ENCODE measurements at regions not wholly inside any gene's neighbourhood (a gene's known extent, or its start where the extent isn't known, plus 50 kb on each side); places are given as distances from the start of the nearest gene placed in this dataset.

DNA sequence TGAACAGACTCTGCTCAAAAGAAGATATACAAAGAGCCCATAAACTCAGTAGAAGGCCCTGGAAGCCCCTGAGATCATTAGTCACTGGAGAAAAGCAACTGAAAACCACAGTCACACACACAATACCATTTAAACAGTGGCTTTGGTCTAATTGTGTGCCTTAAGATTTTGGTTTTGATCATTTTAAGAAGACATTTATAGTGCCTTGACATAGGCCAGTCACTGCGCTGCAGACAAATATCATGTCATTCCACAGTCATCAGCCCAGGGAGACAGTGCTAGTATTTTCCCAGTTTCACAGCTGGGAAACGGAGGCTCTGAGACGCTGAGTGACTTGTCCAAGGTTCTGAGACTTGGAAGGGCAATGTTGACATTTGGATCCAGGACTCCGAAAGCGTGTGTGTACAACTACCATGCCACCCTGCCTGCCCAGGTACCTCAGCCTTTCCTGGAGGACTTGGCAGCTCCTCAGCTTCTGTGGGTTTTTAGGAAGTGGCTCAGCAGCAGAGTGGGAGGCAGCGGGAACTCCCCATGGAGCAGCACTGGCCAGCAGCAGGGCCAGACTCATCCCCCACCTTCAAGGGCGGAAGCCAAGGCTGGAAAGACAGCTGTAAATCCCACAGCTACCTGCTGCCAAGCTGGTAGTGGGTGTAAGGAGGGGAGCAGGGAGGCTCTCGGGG is 173.9 kb downstream of the WDR11 start:
- DNase-seq (ENCODE audit: low read depth) = peak; percentile 22
- no peak overlapping the region for H3K4me3 ChIP-seq (ENCODE audit: low read depth, low read length)
- no peak for TF ChIP-seq MAX (IDR thresholded peaks at IDR 0.05; ENCODE audit: low read depth, low read length)
- TF ChIP-seq, protein P1, sequence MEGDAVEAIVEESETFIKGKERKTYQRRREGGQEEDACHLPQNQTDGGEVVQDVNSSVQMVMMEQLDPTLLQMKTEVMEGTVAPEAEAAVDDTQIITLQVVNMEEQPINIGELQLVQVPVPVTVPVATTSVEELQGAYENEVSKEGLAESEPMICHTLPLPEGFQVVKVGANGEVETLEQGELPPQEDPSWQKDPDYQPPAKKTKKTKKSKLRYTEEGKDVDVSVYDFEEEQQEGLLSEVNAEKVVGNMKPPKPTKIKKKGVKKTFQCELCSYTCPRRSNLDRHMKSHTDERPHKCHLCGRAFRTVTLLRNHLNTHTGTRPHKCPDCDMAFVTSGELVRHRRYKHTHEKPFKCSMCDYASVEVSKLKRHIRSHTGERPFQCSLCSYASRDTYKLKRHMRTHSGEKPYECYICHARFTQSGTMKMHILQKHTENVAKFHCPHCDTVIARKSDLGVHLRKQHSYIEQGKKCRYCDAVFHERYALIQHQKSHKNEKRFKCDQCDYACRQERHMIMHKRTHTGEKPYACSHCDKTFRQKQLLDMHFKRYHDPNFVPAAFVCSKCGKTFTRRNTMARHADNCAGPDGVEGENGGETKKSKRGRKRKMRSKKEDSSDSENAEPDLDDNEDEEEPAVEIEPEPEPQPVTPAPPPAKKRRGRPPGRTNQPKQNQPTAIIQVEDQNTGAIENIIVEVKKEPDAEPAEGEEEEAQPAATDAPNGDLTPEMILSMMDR (IDR thresholded peaks at IDR 0.05; ENCODE audit: low read depth, low read length) = no peak
- no peak for TF ChIP-seq MYC (IDR thresholded peaks at IDR 0.05; ENCODE audit: low read depth, low read length)
- TF ChIP-seq POLR2A (IDR thresholded peaks at IDR 0.05; ENCODE audit: extremely low read depth, insufficient read length) = no peak

- no peak overlapping the region for H3K4me3 ChIP-seq (ENCODE audit: low read depth, low read length)
- DNase-seq (ENCODE audit: low read depth) = no peak
- TF ChIP-seq, protein P1 (IDR thresholded peaks at IDR 0.05; ENCODE audit: low read depth, low read length) = no peak
- TF ChIP-seq MYC (IDR thresholded peaks at IDR 0.05; ENCODE audit: low read depth, low read length) = no peak
- TF ChIP-seq POLR2A (IDR thresholded peaks at IDR 0.05; ENCODE audit: extremely low read depth, insufficient read length) = no peak
- TF ChIP-seq MAX (IDR thresholded peaks at IDR 0.05; ENCODE audit: low read depth, low read length) = no peak
Observed at GRCh38 chr10:121025731-121026130, 174.6 kb downstream of the WDR11 start.

DNA sequence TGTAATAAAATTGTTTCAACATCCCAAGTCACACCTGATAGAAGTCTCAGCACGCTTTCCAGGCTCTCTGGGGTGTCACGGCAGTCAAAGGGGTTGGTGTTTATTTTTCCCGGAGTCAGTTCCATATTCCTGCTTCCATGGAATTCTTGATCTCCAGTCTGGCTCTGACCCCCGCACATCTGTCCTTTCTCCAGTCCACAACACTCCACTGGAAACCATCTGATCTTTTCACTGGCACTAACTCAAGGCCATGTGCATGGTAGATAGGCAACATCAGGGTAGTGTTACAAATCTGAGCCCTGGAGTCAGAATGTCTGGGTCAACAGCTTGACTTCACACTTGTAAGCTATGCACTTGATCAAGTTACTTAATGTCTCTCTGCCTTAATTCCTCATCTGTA is 176.2 kb downstream of the WDR11 start:
- no peak for DNase-seq (ENCODE audit: low read depth)
- H3K4me3 ChIP-seq (ENCODE audit: low read depth, low read length) = no peak overlapping the region
- no peak for TF ChIP-seq MAX (IDR thresholded peaks at IDR 0.05; ENCODE audit: low read depth, low read length)
- TF ChIP-seq, protein P1 (IDR thresholded peaks at IDR 0.05; ENCODE audit: low read depth, low read length) = no peak
- TF ChIP-seq POLR2A (IDR thresholded peaks at IDR 0.05; ENCODE audit: extremely low read depth, insufficient read length) = no peak
- TF ChIP-seq MYC (IDR thresholded peaks at IDR 0.05; ENCODE audit: low read depth, low read length) = no peak

- peak; percentile 23 for DNase-seq (ENCODE audit: low read depth)
- no peak overlapping the region for H3K4me3 ChIP-seq (ENCODE audit: low read depth, low read length)
- TF ChIP-seq POLR2A (IDR thresholded peaks at IDR 0.05; ENCODE audit: extremely low read depth, insufficient read length) (no peak), MAX (IDR thresholded peaks at IDR 0.05; ENCODE audit: low read depth, low read length) (no peak), MYC (IDR thresholded peaks at IDR 0.05; ENCODE audit: low read depth, low read length) (no peak)
- TF ChIP-seq, protein P1 (IDR thresholded peaks at IDR 0.05; ENCODE audit: low read depth, low read length) = no peak
Observed at GRCh38 chr10:121032460-121032859, 181.3 kb downstream of the WDR11 start.

DNA sequence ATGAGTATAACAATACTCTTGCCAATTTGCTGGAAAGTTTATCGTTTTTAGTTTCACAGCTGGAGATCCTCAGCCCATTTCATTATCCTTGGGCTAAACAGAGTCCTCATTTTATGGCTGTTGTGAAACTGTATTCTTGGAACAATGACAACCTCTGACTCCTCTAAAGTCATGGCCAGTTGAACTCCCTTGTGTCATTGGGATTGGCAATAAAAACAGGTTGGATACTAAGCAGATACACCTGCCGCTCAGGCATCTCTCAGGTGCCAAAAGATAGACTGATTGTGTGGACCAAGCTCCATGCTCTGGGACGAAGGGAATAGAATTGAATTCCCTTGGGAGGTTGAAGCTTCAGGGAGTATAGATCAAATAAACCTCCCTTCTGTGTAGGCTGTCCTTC is 182.2 kb downstream of the WDR11 start:
- no peak overlapping the region for H3K4me3 ChIP-seq (ENCODE audit: low read depth, low read length)
- TF ChIP-seq MAX (IDR thresholded peaks at IDR 0.05; ENCODE audit: low read depth, low read length) (no peak), MYC (IDR thresholded peaks at IDR 0.05; ENCODE audit: low read depth, low read length) (no peak), POLR2A (IDR thresholded peaks at IDR 0.05; ENCODE audit: extremely low read depth, insufficient read length) (no peak)
- TF ChIP-seq, protein P1 (IDR thresholded peaks at IDR 0.05; ENCODE audit: low read depth, low read length) = no peak
- DNase-seq (ENCODE audit: low read depth) = no peak
